ENCODE measurements at regions not wholly inside any gene's neighbourhood (a gene's known extent, or its start where the extent isn't known, plus 50 kb on each side); places are given as distances from the start of the nearest gene placed in this dataset.
"Not testable (repeated sequence)": the region's sequence is repeated elsewhere in the genome, so short reads cannot be mapped to it uniquely, and the experiment has no call there.

DNA sequence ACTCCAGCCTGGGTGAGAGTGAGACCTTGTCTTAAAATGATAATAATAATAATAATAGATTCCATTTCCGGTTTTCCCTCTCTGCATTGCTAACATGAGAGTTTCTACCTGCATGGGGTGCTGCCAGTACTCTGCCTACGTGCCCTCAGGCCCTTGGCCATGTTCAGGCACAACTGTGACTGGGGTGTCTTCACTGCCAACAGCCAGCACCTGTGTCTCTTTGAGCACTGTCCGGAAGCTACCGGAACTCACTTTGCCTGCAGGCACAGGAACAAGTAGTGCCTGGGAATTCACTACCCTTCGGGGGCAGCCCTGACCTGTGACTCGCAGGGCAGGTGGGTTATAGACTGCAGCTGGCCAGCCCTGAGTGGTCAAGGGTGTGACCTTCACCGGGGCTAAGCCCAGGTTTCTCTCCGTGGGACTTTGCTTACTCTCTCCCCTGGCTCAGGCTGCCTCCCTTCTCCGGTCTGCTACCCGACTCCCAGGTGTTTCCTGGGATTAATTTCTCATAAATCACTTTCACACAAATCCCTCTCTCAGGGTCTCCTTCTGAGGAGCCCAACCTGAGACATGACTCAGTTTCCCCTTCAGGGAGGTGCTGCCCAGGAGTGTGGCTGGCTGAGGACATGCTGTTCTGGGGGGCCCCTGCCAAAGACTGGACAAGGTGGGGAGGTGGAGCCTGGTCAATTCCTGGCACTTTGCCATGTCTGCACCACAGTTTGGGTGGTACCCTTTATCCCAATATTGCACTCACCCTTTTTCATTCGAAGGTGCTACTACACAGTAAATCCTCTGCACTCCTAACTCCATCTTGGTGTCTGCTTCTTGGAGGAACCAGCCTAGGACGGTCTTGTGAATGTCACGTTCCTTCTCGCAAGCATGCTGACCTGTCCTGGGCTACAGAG is 79.5 kb upstream of the RALGAPA2 start:
- no peak for DNase-seq

DNA sequence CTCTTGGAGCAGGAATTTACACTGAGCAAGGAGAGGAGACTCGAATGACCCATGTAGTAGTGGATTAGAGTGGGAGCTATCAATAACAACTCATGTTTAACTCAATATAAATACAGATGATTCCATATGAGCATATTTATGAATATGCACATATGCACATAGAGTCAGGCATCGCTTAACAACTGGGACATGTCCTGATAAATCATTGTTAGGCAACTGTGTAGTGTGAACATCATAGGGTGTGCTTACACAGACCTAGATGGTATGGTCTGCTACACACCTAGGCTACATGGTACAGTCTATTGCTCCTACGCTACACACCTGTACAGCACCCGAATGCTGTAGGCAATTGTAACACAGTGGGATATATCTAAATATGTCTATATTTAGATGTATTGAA is 75.9 kb upstream of the RALGAPA2 start:
- no peak for DNase-seq

DNA sequence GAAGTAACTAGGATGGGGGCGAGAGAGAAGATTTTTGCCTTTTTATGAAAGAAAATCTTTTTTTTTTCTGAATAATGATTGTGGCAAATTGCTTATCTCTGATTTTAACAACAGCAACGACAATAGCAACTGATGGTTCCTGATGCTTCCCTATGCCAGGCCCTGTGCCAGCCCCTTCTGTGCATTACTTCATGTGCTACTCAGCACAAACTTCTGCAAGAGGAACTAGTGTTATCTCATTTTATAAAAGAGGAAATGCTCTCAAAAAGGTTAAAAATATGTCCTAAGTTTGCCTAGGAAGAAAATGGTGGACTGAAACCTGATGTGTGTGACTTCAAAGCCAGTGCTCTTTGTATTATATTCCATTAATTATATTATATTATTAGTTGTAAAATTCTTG is 74.0 kb upstream of the RALGAPA2 start:
- no peak for DNase-seq

DNA sequence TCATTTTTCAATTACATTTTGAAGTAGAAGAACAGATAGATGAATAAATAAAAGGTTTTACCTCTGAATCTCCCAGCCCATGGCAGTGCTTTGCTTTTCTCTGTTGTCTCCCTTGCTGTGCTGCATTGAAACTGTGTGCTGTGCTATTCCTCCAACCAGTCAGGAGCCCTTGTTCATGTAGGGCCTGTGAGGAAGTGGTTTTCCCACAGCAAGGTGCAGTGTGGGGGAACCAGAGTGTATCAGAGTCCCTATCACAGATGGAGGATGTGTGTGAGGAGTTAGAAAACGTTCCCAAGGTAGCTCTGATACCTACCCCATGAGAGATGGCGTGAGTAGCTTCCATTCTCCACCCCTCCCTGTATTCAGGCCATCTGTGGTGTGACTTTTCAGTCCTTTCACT is 72.8 kb upstream of the RALGAPA2 start:
- no peak for DNase-seq

DNA sequence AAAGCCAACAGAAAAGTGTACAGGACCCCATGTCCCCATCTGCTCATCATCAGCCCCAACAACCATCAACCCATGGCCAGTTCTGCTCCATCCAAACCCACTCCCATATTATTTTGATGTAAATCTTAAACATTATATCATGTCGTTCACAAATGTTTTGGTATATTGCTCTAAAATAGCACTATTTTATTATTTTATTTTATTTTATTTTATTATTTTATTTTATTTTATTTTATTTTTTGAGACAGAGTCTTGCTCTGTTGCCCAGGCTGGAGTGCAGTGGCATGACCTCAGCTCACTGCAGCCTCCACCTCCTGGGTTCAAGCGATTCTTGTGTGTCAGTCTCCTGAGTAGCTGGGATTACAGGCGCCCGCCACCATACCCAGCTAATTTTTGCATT is 72.0 kb upstream of the RALGAPA2 start:
- DNase-seq: not testable (repeated sequence)

DNA sequence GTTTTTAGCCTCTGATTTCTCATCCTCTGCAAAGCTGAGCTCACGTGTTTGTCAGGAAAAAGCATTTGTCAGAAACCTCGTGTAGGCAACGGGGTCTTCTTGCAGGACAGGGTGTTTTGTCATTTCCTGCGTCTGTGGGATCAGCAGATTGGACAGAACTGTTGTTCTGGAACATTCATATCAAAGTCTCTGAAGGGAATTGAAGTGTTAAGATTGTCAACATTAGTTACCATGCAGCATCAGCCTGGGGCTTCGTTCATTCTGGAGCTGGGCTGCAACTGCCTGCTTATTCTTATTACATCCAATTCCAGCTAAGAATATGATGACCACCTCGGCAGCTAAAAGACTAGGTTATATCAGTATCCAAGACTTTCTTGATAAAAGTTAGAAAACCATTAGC is 71.0 kb upstream of the RALGAPA2 start:
- DNase-seq: no peak

DNA sequence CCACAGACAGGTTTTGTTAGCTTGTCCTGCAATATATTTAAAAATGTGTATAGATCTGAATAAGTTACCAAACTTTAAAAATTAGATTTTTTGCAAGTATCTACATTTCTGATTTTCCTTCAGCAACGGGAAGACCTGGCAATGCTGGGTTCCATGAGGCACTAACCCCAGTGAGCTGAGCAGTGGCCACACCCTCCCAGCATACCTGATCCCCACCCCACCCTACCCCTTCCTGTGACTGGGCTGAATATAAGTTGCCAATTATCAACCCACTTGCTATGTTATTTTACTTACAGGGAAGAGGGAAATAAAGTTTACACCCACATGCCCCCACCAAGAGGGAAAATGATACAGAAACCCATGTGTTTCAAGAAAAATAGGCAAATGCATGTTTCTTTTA is 70.3 kb upstream of the RALGAPA2 start:
- no peak for DNase-seq

DNA sequence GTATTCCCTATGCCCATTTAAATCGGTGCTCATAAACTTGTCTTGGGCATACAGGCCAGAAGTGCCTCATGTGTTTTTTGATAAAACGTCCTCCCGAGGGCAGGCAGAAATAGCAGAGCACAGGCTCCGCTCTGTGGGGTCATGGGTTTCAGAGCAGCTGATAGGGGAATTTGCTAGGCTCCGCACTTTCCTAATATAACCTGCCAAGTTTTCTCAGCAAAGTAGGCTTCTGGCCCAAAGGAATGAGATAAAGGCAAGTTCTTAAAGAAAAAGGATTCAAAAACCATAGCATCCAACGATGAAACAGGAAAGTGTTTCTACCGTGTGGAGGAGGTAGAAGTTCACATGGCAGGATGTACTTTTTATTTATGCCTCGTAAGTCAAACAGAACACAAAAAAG is 69.8 kb upstream of the RALGAPA2 start:
- DNase-seq: no peak

DNA sequence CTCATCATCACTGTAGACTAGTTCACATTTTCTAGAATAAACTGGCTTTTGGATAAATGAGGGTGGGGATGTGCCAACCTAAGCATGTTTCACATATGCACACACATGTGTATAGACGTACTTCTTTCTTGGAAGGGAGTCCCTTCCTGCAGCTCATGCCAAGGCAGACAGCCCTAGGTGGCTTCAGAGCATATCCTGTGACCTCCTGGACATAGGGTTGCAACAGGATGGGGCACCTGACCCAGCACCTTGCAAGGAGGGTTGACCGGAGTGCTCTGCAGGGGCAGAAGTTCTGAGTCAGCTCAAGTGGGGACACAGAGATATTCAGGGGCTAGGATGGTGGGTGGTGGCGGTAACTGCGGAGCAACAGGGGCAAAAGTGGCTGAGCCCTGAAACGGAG is 68.6 kb upstream of the RALGAPA2 start:
- no peak for DNase-seq

DNA sequence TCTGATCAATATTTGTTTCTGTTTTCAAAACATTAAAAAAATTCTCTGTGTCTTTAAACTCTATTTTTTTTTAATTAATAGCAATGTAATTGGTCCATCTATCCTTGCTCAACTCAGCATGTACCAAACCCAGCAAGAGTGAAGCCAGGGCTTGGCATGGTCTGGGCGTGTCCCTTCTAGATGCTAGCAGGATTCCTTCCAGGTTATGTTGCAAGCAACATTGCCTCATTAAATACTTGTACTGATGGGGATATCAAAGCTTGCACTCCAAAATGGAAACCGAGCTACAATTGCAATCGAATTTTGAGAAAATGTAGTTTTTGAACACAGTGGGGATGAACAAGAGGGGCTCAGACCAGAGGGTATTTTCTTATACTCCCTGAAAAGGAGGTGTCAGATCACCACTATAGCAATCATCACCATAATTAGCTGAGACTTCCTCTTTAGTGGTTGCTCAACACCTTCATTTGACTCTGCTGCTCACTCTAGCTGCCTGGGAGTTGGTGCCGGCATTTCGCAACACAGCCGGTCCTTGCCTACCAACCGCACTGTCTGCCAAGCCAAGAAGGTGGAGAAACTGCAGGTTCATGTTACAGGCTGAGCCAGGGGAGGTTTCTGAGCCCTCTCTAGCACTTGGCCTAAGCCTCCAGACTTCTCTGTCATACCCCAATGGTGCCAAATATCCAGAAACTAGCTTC is 67.8 kb upstream of the RALGAPA2 start:
- no peak for DNase-seq

DNA sequence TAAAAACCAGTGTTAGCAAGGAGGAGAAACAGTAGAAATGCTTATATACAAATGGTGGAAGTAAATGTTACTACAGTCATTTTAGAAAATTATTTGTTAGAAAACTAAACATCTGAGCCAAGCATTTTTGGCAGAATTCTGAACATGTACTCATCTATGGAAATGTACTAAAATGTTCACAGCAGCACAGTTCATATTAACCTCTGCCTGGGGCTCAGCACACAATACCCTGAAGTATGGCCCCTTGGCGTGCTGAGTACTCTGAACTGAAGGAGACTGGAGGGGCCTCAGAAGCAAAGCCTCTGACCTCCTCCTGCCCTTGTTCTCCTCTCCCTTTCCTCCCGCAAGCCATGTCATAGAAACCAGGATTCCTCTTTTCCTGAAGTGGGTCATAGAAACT is 66.2 kb upstream of the RALGAPA2 start:
- no peak for DNase-seq

DNA sequence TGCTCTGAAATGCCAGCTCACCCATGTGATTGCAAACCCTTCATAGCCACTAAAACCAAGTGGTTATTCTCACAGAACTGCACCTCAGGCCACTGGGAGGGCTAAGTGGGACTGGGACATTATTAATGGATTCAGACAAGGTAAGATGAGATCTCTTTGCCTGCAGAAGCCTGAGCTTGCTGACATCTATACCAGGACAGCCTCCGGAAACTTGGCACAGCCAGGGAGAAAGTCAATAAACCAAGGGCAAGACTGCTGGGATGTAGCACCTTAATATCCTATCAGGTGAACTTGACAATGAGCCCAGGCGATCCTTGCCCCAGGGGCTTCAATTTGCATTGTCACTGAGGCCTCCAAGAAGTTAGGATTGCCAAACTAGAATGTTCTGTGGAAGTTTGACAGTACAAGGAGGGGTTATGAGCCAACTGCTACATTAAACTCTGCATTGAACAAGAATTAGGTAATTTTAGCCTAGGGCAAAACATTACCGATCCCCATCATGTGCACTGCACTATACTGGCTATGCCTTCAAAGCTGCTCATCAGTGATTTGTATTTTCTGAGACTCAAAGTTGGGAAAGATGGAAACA is 60.1 kb upstream of the RALGAPA2 start:
- no peak for DNase-seq

DNA sequence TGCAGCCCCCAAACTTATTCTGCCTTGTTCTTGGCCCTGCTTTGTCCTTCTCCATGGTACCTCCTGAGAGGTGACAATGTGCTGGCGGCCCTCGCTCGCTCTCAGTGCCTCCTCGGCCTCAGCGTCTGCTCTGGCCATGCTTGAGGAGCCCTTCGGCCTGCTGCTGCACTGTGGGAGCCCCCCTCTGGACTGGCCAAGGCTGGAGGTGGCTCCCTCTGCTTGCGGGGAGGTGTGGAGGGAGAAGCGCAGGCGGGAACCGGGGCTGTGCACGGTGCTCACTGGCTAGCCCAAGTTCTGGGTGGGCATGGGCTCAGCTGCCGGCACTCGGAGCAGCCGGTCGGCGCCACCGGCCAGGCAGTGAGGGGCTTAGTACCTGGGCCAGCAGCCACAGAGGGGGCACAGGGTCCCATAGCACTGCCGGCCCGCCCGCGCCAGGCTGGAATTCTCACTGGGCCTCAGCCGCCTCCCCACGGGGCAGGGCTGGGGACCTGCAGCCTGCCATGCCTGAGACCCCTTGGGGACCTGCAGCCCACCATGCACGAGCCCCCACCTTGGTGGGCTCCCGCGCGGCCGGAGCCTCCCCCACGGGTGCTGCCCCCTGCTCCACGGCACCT is 55.9 kb upstream of the RALGAPA2 start:
- no peak for DNase-seq

DNA sequence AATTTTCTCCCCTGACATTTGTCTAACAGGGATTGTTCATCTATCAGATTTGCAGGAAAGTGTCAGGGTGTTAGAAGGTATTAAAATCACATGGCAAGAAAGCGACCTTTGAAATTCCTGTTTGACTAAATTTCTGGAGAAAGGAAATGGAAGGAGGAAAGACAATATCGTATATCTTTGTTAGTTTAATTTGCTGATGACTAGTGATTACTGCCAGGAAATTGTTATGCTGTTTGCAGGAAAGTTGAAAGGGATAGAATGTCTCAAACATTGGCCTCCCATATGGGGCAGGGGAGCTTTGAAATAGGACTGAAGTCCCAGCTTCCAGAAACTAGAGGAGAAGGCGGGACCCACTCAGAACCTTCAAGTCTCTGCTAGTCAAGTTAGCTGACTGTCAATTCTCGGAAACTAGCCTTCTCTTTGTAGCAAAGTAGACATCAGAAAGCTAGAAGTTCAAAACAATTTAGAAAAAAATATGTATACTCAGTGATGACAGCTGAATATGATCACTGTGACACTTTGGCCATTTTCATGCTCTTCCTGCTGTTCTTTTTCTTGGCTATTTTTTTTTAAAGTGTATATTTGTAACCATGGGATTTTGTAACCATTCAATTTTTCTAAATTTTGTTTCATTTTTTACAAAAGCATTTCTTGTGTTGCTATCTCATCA is 53.4 kb upstream of the RALGAPA2 start:
- no peak for DNase-seq

DNA sequence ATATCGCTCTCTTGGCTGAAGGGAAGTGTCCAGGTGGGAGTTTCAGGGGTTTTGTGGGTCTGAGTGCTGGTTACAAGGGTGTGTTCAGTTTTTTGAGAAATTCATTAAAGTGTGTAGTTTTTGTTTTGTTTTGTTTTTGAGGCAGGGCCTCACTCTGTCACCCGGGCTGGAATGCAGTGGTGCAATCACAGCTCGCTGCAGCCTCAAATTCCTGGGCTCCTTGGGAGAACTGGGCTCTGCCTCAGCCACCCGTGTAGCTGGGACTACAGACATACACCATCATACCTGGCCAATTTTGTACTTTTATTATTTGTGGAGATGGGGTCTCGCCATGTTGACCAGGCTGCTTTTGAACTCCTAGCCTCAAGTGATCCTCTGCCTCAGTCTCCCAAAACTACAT is 51.2 kb upstream of the RALGAPA2 start:
- DNase-seq: no peak
